VCaP (cell line): ENCODE measurements at regions not wholly inside any gene's neighbourhood (a gene's known extent, or its start where the extent isn't known, plus 50 kb on each side); places are given as distances from the start of the nearest gene placed in this dataset.
"Not testable (repeated sequence)": the region's sequence is repeated elsewhere in the genome, so short reads cannot be mapped to it uniquely, and the experiment has no call there.

Source experiments
- H3K27ac ChIP-seq: fragments of 450-650 bp; 2 replicates; pipeline ENCODE4 v1.5.1; 2017
- CTCF ChIP-seq: fragments of 450-650 bp; conservative IDR thresholded peaks from 2 replicates; pipeline ENCODE4 v1.5.1; 2017; ENCODE audit warnings: mild to moderate bottlenecking, moderate library complexity

DNA sequence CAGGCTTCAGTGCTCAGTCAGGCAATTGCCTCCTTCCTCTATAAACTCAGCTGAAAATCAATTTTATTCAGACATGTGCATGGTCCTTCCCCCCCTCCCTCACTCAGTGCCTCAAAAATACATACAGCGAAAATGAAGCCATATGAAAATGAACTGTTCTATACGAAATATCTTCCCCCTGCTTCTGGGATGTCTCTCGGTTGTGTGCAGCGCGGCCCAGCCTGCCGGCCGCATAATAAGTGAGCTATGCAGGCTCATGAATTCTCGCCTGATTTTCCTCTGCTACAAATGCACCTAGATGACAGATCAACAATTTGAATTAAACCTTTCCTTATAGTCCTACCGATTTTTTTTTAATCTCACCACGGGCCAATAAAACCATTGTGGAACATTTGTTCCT, 252.9 kb downstream of the CRLF2 start:
- no peak for TF ChIP-seq CTCF

GRCh38 chrX:955168-955781, 257.2 kb downstream of the CRLF2 start:
- H3K27ac ChIP-seq = not testable (repeated sequence)

More for the DNA sequence above, 252.9 kb downstream of the CRLF2 start:
- H3K27ac ChIP-seq = no peak overlapping the region

DNA sequence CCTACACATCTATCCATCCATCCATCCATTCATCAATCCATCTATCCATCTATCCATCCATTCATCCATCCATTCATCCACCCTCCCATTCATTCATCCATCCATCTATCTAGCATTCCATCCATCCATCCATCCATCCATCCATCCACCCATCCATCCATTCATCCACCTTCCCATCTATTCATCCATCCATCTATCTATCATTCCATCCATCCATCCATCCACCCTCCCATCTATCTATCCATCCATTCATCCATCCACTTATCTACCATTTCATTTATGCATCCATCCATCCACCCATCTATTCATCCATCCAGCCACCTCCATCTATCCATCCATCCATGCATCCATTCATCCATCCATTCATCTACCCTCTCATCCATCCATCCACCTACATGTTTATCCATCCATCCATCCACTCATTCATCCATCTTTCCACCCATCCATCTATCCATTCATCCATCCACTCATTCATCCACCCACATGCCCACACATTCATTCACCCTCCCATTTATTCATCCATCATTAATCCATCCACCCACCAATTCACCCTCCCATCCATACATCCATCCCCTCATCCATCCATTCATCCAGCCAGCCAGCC, 258.5 kb downstream of the CRLF2 start:
- no peak for TF ChIP-seq CTCF
- no peak overlapping the region for H3K27ac ChIP-seq

GRCh38 chrX:952816-953215, 259.6 kb downstream of the CRLF2 start:
- TF ChIP-seq CTCF = no peak
- H3K27ac ChIP-seq = no peak overlapping the region

DNA sequence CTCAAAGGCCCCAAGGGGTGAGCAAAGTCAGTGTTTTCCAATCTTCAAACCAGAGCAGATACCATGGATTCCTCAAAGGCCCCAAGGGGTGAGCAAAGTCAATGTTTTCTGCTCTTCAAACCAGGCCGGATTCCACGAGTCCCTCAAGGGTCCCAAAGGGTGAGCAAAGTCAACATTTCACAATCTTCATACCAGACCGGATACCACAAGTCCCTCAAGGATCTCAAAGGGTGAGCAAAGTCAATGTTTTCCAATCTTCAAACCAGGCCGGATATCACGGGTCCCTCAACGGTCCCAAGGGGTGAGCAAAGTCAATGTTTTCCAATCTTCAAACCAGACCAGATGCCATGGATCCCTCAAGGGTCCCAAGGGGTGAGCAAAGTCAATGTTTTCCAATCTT, 265.2 kb downstream of the CRLF2 start:
- H3K27ac ChIP-seq = not testable (repeated sequence)

GRCh38 chrX:943035-943434, 269.4 kb downstream of the CRLF2 start:
- no peak for TF ChIP-seq CTCF

DNA sequence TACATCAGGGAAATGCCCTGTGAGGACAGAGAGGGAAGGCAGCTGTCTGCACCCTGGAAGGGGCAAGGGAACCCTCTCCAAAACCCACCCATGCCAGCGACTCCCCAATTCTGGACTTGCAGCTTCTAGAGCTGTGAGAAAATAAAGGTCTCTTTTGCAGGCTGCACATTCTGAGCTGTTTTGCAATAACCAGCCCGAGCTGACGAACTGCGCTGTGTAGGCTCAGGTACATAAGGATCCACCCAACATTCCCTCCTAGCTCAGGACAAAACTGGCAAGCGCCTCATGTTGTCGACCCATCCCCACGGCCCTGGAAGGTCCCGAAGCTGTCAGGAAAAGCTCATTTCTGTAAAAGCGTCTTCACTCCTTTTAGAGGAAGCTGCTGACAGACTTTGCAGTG, 271.8 kb downstream of the CRLF2 start:
- TF ChIP-seq CTCF = no peak
- H3K27ac ChIP-seq = no peak overlapping the region

More at GRCh38 chrX:943035-943434, 269.4 kb downstream of the CRLF2 start:
- no peak overlapping the region for H3K27ac ChIP-seq

- TF ChIP-seq CTCF = no peak
- H3K27ac ChIP-seq = no peak overlapping the region
Observed at GRCh38 chrX:936979-937769, 275.3 kb downstream of the CRLF2 start.
